Left ventricle myocardium inferior (tissue), 1 donor: ENCODE measurements at regions not wholly inside any gene's neighbourhood (a gene's known extent, or its start where the extent isn't known, plus 50 kb on each side); places are given as distances from the start of the nearest gene placed in this dataset.

Experiments
- DNase-seq: peaks from one replicate; pipeline ENCODE4 v3.0.0-alpha.2; 2020
- H3K27ac ChIP-seq: fragments of 200-600 bp; replicated peaks from 2 replicates; pipeline ENCODE4 v1.8.0; 2021
- H3K27me3 ChIP-seq: fragments of 200-600 bp; 2 replicates; pipeline ENCODE4 v1.8.0; 2021; ENCODE audit warnings: low read depth
- H3K36me3 ChIP-seq: fragments of 200-600 bp; 2 replicates; pipeline ENCODE4 v1.8.0; 2021
- H3K4me1 ChIP-seq: fragments of 200-600 bp; 2 replicates; pipeline ENCODE4 v1.8.0; 2021
- H3K4me3 ChIP-seq: fragments of 200-600 bp; 2 replicates; pipeline ENCODE4 v1.8.0; 2021; ENCODE audit warnings: mild to moderate bottlenecking, moderate library complexity
- H3K9me3 ChIP-seq: fragments of 200-600 bp; replicated peaks from 2 replicates; pipeline ENCODE4 v1.8.0; 2021
- CTCF ChIP-seq: fragments of 200-600 bp; IDR thresholded peaks from 2 replicates; pipeline ENCODE4 v1.8.0; 2021; ENCODE audit warnings: antibody characterized with exemption, mild to moderate bottlenecking, borderline replicate concordance
- intact Hi-C: fragments of 100-400 bp; cut with micrococcal nuclease; formaldehyde crosslinking; loops from one replicate; pipeline ENCODE4 v1.11.0; 2022
- donor health status: DM: no; HTN: yes; CAD: no; lungs with severe emphysema.

DNA sequence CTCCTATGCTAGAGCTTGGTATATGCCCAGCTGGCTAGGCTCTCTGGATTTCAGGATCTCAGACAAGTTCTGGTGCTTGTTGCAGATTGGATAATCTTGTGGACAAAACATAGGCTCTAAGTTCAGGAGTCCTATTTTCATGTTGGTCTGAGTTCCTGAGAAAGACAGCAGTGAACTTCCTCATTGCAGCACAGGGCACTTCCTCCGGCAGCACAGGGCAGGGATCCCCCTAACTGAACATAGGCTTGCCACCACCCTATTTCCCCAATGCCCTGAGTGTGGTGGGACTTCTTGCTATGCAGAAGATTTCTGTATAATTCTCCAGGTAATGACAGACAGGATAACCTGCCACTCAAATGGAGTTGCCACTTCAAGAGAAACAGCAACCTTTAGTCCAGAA, 220.1 kb downstream of the PIK3R1 start:
- intact Hi-C loops, result no loop called here
- no peak for DNase-seq

GRCh38 chr5:68436686-68437520, 221.3 kb downstream of the PIK3R1 start:
- H3K4me1 ChIP-seq, result peaks cover 28% of the 10 kb centered on the region
- no peaks in the 10 kb centered on the region for H3K27me3 ChIP-seq
- DNase-seq, result no peak
- H3K4me3 ChIP-seq, result no peak overlapping the region
- no peak overlapping the region for H3K27ac ChIP-seq
- no peak for TF ChIP-seq CTCF
- intact Hi-C loops, result no loop called here
- no peaks in the 10 kb centered on the region for H3K9me3 ChIP-seq
- no peaks in the 10 kb centered on the region for H3K36me3 ChIP-seq

More for the DNA sequence above, 220.1 kb downstream of the PIK3R1 start:
- no peaks in the 10 kb centered on the region for H3K36me3 ChIP-seq
- H3K4me1 ChIP-seq, result peaks cover 28% of the 10 kb centered on the region
- no peak for TF ChIP-seq CTCF
- H3K9me3 ChIP-seq, result no peaks in the 10 kb centered on the region
- peak overlapping the region; percentile 83 for H3K27ac ChIP-seq
- H3K4me3 ChIP-seq, result no peak overlapping the region
- no peaks in the 10 kb centered on the region for H3K27me3 ChIP-seq

DNA sequence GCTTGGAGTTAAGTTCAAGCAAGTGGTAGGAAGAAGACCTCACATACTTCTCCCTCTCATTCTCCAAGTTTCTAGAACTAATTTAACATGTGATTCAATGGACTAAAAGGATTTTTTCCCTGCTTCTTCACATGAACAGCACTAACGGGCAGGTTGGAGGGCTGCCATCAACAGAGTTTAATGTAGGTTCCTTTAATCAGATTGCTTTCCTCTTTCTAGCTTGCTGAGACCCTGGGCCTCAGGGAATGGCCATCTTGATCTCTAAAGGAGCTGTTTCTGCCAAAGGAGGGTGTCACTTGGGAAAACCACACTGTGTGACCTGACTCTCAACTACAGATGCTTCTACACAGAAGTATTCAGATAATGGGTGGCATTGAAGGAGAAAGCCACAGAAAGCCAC, 223.3 kb downstream of the PIK3R1 start:
- Histone ChIP-seq H3K9me3 (no peaks in the 10 kb centered on the region), H3K27ac (no peak overlapping the region), H3K27me3 (no peaks in the 10 kb centered on the region), H3K36me3 (no peaks in the 10 kb centered on the region), H3K4me1 (peaks cover 12% of the 10 kb centered on the region), H3K4me3 (no peak overlapping the region)
- intact Hi-C loops, result no loop called here
- TF ChIP-seq CTCF, result no peak
- DNase-seq, result no peak

DNA sequence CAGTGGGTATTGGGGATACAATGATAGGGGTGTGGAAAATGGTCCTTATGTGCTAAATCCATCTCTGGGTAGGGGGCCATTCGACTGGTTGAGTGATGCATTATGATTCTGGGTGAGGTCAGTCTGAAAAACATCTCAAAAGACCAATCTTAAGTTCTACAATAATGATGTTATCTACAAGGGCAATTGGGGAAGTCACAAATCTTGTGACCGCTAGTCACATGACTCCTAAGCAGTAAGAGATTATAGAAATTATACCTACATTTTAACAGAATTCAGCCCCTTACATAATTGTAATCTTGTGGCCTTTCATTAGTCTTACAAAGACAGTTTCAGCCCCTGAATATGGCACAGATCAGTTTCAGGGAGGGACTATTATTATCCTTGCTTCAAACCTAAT, 224.7 kb downstream of the PIK3R1 start:
- H3K27ac ChIP-seq, result no peak overlapping the region
- no peak for DNase-seq
- intact Hi-C loops, result no loop called here
- H3K36me3 ChIP-seq, result no peaks in the 10 kb centered on the region
- no peak for TF ChIP-seq CTCF
- H3K4me3 ChIP-seq, result no peak overlapping the region
- H3K9me3 ChIP-seq, result no peaks in the 10 kb centered on the region
- H3K27me3 ChIP-seq, result no peaks in the 10 kb centered on the region
- peaks cover 11% of the 10 kb centered on the region for H3K4me1 ChIP-seq

- Histone ChIP-seq H3K4me1 (peaks cover 14% of the 10 kb centered on the region), H3K9me3 (no peaks in the 10 kb centered on the region), H3K4me3 (no peak overlapping the region), H3K36me3 (no peaks in the 10 kb centered on the region), H3K27me3 (no peaks in the 10 kb centered on the region), H3K27ac (no peak overlapping the region)
- intact Hi-C loops, result no loop called here
- no peak for TF ChIP-seq CTCF
- no peak for DNase-seq
These were observed 225.1 kb downstream of the PIK3R1 start for GRCh38 chr5:68440651-68441050.
